HG03039 (cell line): ENCODE measurements at regions not wholly inside any gene's neighbourhood (a gene's known extent, or its start where the extent isn't known, plus 50 kb on each side); places are given as distances from the start of the nearest gene placed in this dataset.

Source experiments
- ATAC-seq: cut with Tn5 transposase; IDR thresholded peaks from one replicate; pipeline ENCODE4 v1.9.1; 2021; ENCODE audit warnings: mild to moderate bottlenecking, moderate library complexity; ENCODE audit not compliant: unreplicated experiment

- ATAC-seq, result no peak
Observed at GRCh38 chr2:153197402-153198386, 280.9 kb downstream of the RPRM start.

- no peak for ATAC-seq
Observed at GRCh38 chr2:153196378-153197058, 282.0 kb downstream of the RPRM start.

GRCh38 chr2:153195342-153195741, 283.2 kb downstream of the RPRM start:
- no peak for ATAC-seq

GRCh38 chr2:153189091-153189888, 289.3 kb downstream of the RPRM start:
- ATAC-seq, result no peak

GRCh38 chr2:153179808-153180207, 298.8 kb downstream of the RPRM start:
- no peak for ATAC-seq

DNA sequence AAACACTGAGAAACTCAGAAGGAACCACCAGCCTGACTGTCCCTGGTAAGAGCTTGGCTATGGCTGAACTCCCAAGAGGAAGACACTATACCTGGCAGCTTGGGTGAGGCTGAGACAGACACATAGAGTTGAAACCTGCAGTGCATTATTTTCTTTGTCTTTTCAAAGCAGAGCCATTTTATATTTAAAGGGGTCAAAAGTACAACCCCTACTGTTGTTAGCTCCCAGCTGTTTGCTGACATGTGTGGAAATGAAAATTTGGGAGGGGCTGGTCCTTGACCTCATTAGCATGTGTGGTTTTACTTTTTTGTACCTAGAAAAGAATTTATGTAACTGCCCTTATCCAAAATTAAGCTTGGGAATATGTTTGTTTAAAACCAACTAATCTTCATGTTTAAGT, 309.0 kb downstream of the RPRM start:
- no peak for ATAC-seq

GRCh38 chr2:153165021-153165420, 313.5 kb downstream of the RPRM start:
- ATAC-seq, result no peak

DNA sequence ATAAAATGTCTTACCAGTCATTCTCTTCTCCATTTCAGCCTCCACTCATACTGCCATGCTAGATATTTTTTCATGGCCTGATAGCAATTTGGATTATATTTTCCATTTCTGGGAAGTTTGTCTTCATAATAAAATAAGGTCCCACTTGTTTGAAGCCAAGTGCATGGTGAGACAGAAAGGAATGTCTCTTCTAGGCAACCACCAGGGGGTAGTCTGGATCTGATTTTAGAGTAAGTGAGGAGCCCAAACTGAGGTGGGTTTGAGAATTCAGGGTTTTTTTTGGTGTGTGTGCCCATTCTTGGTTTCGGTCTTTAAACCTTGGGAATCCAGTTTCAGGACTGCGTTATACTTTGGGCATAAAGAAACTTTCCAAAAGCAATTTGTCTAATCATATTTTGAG, 315.5 kb downstream of the RPRM start:
- no peak for ATAC-seq

DNA sequence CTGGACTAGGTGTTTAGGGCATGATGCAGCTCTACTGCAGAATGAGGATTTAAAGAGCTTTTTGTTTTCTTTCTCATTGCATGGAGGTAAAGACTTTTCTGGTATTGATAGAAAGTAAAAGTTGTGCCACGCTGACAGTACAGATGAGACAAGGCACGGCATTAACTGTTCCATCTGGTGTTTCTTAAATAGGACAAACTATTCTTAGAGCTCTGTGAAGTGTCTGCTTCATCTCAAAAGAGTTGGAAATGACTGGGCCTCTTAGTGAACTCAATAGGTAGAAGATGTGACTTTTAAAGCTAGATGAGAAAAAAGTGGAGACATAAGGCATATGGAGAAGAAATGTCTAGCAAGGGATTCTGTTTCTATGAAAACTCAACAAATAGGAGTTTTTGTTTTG, 321.8 kb downstream of the RPRM start:
- ATAC-seq, result no peak

- ATAC-seq, result no peak
Observed at GRCh38 chr2:153152036-153152435, 326.5 kb downstream of the RPRM start.

DNA sequence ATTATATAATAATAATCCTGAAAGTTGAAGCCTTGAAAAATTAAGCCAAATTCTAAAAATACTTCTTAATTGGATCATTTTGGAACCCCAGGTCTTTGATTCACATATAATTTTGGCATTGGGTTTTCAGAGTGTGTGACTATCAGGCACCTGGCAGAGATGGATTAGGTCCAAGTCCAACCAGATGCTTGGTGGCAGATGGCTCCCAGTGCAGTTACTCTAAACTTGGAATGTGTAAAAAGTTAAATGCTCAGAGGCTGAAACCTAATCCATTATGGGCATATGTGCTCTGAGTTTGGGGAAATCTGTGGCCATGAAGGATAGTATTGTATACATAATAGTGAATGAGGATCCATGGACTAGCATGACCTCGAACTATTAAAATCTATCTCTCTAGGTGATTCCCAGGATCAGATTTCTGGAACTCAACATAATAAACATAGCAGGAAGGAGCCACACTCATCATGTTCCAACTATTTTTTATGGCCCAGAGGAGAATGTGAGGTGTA, 333.0 kb downstream of the RPRM start:
- no peak for ATAC-seq

- no peak for ATAC-seq
Observed at GRCh38 chr2:153143540-153143939, 335.0 kb downstream of the RPRM start.

- ATAC-seq, result no peak
Observed at GRCh38 chr2:153140498-153140897, 338.1 kb downstream of the RPRM start.

DNA sequence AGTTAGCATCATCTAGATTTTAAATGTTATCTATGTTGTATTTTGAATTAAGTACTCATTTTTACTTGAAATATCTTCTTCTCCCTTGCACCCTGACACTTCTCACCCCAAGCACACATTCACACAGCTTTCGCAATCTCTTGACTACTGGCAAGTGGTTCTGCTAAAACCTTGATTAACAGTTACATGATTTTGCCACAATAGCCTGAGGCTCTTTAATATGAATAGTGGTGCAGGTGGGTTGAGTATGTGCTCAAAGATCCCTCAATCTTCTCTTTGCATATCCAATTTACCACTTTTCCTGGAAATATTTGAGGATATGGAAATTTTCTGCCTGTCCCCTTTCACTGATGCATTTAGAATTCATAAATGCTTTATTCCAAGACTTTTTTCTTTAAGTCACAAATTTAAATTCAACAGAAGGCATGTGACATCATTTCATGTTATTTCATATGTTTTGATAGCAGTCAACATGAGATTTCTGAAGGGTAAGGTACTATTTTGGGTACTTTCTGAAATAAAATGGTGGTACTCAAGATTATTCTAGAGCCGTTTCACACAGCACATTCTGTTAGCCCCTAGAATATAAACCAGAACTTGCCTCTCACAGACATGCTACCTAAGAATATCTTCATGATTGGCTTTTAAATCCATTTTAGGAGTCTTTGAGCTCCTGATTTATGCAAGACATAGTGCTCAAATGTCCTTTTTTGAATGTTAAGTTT, 339.7 kb downstream of the RPRM start:
- no peak for ATAC-seq

GRCh38 chr2:153136216-153136615, 342.3 kb downstream of the RPRM start:
- no peak for ATAC-seq

DNA sequence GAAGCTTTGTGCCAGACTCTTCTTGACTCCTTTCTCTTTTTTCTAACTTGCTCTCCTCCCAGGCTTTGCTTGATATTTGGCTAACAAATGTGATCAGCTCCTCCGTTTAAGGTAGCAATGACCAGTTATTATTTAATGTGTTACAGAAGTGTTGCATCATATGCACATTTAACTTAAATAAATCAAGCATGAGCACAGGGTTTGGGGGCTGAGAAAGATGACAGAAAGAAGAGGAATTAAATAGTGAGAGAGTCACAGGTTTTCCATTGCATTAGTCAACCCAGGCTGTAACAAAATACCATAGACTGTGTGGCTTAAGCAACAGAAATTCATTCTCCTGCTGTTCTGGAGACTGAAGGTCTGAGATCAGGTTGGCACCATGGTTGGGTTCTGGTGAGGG, 343.8 kb downstream of the RPRM start:
- ATAC-seq, result no peak

DNA sequence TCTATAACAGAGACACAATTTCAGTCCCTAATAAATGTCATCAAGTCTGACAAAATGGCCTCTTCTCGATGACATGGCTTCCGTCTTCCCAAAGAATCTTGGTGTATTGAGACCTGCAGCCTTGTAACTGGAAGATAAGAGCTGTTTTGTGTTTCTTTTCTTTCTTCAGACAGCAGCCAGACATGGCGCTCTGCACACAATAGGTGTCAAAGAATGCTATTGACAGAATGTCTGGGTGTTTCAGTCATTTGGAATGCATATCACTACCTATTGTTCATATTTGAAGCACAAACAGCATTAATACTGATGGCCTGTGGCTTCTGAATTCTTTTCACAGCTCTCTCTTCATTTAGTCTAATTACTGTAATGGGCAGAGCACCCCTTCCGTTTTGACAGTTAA, 344.8 kb downstream of the RPRM start:
- no peak for ATAC-seq

DNA sequence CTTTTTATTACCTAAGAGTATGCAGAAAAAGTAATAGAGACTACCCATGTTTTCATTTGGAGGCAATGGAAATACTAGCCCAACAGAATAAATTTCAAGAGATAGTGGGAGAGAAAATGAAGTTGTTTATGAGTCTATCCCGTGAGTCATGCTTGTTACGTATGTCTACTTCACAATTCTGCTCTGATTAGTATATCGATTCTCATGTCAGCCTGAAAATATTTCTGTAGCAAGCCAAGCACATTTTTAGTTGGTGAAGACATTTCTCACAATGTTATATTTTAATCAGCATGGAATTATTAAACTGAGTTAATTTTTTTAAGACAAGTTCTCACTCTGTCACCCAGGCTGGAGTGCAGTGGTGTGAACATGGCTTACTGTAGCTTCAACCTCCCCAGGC, 346.1 kb downstream of the RPRM start:
- no peak for ATAC-seq

GRCh38 chr2:153115141-153115540, 363.4 kb downstream of the RPRM start:
- ATAC-seq, result no peak

- no peak for ATAC-seq
Observed at GRCh38 chr2:153110486-153110885, 368.1 kb downstream of the RPRM start.
